ENCODE measurements at regions not wholly inside any gene's neighbourhood (a gene's known extent, or its start where the extent isn't known, plus 50 kb on each side); places are given as distances from the start of the nearest gene placed in this dataset.

DNA sequence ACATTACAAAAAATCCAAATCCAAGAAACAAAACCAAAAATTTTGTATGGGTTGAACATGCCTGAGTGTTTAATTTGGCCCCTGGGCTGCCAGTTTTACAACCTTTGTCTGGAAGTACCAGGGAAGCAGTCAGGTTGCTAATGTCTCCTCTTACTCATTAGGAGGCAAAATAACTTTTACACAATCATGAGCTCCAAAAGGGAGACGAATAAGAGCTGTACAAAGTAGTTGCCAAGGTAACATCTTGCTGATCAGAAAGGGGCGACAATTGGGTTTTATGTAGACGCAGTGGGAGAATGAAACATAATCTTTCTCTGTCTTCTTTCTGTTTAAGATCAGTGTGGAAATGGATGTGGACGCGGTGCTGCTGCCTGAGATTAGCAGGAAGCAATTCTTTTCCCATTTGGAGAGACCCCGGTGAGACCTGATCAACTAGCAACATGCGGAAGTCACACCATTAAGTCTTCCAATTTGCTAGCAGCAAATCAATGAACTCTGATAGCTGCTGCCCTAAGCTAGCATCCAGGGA, 90.7 kb upstream of the IGFBP7 start:
- TF ChIP-seq EP300 (IDR thresholded peaks at IDR 0.05) (no peak), POLR2AphosphoS5 (IDR thresholded peaks at IDR 0.05) (no peak), POLR2A (IDR thresholded peaks at IDR 0.05) (no peak)
- TF ChIP-seq, protein P1, sequence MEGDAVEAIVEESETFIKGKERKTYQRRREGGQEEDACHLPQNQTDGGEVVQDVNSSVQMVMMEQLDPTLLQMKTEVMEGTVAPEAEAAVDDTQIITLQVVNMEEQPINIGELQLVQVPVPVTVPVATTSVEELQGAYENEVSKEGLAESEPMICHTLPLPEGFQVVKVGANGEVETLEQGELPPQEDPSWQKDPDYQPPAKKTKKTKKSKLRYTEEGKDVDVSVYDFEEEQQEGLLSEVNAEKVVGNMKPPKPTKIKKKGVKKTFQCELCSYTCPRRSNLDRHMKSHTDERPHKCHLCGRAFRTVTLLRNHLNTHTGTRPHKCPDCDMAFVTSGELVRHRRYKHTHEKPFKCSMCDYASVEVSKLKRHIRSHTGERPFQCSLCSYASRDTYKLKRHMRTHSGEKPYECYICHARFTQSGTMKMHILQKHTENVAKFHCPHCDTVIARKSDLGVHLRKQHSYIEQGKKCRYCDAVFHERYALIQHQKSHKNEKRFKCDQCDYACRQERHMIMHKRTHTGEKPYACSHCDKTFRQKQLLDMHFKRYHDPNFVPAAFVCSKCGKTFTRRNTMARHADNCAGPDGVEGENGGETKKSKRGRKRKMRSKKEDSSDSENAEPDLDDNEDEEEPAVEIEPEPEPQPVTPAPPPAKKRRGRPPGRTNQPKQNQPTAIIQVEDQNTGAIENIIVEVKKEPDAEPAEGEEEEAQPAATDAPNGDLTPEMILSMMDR (IDR thresholded peaks at IDR 0.05): no peak
